GM12872 (cell line): ENCODE measurements at regions not wholly inside any gene's neighbourhood (a gene's known extent, or its start where the extent isn't known, plus 50 kb on each side); places are given as distances from the start of the nearest gene placed in this dataset.

Source experiments
- TF ChIP-seq, protein P1 (sequence below): IDR thresholded peaks from 3 replicates; pipeline ENCODE4 v1.5.1; 2011; ENCODE audit warnings: low read depth, mild to moderate bottlenecking, low read length, moderate library complexity; ENCODE audit not compliant: insufficient read depth

DNA sequence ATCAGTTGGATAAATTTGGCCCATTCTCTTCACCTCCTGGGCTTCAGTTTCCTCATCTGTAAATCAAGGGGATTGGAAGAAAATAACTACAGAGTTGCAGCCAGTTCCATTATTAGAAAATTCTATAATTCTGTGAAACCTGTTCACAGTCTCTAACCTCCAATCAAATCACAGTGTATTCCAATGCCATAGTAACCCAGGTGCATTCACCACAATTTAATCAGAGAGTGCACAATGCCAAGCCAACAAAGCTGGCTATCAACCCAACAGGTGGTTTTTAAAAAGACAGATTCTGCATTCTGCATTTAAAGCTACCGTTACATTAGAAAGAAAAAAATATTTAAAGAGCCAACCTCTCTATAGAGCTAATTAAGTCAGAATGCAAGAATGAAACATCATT is 308.6 kb downstream of the RNF144A start:
- TF ChIP-seq, protein P1, sequence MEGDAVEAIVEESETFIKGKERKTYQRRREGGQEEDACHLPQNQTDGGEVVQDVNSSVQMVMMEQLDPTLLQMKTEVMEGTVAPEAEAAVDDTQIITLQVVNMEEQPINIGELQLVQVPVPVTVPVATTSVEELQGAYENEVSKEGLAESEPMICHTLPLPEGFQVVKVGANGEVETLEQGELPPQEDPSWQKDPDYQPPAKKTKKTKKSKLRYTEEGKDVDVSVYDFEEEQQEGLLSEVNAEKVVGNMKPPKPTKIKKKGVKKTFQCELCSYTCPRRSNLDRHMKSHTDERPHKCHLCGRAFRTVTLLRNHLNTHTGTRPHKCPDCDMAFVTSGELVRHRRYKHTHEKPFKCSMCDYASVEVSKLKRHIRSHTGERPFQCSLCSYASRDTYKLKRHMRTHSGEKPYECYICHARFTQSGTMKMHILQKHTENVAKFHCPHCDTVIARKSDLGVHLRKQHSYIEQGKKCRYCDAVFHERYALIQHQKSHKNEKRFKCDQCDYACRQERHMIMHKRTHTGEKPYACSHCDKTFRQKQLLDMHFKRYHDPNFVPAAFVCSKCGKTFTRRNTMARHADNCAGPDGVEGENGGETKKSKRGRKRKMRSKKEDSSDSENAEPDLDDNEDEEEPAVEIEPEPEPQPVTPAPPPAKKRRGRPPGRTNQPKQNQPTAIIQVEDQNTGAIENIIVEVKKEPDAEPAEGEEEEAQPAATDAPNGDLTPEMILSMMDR: no peak

DNA sequence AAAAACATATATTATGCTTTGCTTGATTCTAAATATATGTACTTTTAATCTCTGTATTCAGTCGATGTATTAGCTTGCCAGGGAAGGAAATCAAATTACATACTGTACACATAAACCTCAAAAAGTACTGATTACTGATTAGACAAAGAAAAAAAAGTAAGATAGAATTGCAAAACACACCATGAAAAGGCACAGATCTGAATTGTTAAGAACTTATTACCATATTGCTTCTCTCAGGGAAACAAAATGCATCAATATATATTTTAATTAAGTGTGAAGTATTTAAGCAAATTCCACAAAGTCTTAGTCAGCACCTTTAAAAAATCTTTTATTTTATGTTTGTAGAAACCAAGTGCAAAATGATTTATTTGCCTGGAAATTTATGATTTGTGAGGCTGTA is 309.3 kb downstream of the RNF144A start:
- TF ChIP-seq, protein P1: no peak

DNA sequence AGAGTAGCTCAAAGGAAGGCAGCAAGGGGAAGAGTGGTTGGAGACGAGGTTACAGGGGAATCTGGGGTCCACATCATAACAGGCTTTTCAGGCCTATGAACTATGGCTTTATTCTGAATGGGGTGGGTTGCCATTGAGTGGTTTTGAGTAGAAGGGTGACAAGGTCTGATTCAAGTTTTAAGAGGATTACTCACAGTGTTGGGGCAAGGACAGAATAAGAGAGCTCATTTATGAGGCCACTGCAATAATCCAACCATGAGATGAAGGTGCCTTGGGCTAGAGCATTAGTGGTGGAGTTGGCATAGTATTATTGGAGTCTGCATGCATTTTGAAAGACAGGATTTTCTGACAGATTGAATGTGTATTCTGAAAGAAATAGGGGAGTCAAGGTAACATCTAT is 315.9 kb downstream of the RNF144A start:
- TF ChIP-seq, protein P1: no peak

DNA sequence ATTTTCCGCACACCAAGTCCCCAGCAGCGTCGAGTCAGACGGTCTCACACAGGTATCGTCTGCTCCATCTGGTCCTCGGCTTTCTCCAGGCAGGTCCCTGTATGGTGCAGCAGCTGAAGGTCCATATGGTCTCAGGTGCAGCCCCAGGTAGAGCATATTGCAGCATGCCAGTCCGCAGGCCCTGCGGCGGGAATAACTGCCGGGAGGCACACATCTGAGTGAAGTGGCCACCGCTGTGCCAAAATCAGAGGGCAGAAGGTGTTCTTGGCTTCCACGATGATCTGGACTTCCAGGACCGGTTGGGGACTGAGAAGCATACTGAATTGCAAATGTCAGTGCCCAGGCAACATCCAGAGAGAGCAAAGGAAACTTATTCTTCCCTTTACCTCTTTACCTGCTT is 320.3 kb downstream of the RNF144A start:
- TF ChIP-seq, protein P1: no peak

DNA sequence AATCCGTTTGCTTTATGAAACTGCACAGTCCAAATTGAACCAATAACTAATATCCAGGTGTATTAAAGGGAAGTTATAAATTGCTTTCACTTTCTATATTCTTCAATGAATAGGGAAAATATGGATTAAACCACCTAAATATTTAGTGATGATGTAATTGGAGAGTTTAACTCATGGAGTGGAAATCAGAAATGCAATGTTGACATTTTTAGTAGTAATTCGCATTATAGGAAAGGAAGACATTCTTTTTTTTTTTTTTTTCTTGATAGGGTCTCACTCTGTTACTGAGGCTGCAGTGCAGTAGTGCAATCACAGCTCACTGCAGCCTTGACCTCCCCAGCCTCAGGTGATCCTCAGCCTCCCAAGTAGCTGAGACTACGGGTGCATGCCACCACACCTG is 321.9 kb downstream of the RNF144A start:
- TF ChIP-seq, protein P1: no peak

DNA sequence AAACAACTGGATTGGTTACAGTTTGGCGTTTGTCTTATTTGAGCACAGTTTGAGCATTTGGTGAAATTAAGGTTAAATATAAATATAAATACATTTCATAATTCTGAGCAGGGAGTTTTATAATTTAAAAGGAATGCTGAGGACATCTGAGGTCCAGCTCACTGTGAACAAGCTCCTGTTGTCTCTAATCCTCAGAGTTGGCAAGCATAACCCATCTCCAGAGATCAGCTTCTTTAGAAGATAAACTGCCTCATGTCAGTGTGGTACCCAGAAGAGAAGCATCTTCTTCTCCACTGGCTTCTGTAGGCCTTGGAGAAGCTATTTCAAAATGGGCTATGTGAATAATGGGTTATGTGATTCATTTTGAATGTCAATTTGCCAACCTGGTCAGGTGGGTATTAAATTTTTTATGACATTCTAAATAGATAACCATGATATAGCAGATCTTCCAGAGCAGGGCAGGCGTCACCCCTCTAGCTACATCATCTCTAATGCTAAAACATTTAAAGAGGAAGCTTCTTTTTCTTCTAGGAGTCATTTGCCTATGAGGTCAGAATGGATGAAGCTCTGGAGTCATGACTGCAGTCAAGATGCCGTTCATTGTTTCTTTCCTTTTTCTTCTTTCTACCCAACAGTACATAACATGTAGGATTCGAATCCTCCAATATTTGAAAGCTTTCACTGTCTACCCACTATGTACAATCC is 324.0 kb downstream of the RNF144A start:
- TF ChIP-seq, protein P1: no peak

DNA sequence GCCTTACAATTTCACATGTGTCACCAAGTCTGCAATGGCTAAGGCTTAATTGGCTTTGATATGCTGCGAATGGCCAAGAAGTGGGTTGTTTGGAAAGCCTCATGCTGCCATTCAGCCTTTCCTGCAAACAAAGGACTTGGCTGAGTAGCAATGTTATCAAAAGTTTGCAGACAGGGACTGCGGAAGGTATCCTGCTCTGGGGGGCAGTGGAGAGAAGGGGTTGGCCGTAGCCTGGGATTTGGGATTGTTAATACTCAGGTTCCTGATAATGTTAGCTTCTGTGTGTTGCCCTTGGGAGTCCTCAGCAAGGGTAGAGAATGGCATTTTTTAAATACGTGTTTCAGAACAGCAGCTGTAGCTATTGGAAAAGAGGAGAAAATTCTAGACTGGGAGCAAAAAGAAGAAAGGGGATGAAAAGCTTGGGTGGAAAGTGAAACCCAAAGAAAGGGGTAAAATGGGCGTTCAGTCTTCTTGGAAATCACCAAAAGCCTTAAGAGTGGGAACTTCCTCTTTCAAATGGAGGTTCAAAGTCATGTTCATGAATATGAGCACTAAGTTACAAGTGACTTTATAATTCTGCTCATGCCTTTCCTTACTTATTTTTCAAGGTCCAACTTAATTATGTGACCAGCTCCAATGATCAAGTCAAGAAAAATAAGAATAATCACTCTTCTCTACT is 325.1 kb downstream of the RNF144A start:
- TF ChIP-seq, protein P1: no peak
